ENCODE measurements at regions not wholly inside any gene's neighbourhood (a gene's known extent, or its start where the extent isn't known, plus 50 kb on each side); places are given as distances from the start of the nearest gene placed in this dataset.

- DNase-seq = no peak
Measured at GRCh38 chr3:132189601-132190000, 127.6 kb upstream of the ACP3 start.

DNA sequence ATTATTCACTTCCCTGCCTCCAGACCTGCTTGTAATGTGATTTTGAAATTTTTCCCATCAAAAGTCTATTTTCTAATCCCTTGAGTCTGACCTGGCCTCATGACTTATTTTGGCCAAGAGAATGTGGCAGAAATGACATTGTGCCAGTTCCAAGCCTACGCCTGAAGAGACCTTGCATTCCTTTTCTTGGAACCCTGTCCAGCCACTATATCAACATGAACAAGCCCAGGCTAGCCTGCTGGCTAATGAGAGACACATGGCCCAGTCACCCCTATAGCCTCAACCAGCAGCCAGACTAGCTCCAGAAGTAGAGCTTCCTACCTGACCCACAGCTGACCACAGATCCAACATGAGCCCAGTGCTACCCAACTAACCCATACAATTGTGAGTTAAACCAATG, 121.1 kb upstream of the ACP3 start:
- DNase-seq = no peak

DNA sequence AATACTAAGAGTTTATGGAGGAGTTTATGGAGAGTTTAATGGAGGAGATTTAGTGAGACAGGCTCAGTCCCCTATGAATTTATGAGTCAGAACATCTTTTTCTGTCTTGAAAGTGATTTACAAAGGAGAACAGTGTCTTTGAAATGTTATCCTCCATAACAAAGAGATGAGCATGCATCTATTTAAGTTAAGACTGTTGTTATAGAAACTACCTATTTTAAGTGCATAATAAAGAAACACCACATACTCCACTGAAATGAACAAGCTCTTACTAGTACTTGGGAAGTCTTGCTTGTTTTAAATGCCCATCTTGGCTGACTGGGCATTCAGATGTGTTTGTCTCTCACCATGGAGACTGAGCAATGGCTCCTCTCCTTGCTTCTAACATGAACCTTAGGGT, 118.7 kb upstream of the ACP3 start:
- no peak for DNase-seq

- DNase-seq = no peak
Measured at GRCh38 chr3:132199451-132199850, 117.8 kb upstream of the ACP3 start.

GRCh38 chr3:132202586-132202985, 114.6 kb upstream of the ACP3 start:
- no peak for DNase-seq

DNA sequence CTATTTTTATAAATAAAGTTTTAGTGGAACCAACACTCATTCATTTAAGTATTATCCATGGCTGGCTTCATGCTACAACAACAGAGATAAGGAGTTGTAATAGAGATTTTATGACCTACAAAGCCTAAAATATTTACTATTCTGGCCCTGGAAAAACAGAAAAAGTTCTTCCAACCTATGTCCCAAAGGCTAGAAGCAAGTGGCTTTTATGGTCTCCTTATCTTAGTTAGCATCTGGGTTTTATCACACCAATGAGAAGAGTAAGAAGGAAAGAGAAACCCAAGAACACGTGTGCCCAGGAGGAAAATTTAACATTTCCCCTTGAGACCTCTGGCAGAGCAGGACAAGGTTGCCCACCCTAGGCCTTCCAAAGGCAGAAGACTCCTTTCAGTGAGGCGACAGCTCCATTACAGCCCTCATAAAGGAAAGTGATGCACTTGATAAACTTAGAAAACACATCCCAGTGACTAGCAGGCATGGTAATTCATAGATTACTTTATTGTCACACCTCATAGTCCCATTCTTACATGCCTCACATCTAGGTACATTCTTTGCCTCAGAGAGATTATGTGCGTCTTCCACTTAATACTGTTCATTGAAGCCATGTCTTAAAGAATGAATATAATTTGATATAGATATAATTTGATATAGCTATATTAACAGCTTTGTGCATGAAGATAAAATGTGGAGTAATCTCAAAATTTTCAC, 113.2 kb upstream of the ACP3 start:
- no peak for DNase-seq

- no peak for DNase-seq
Measured at GRCh38 chr3:132205609-132206008, 111.6 kb upstream of the ACP3 start.

- DNase-seq = no peak
Measured at GRCh38 chr3:132209855-132210254, 107.4 kb upstream of the ACP3 start.

DNA sequence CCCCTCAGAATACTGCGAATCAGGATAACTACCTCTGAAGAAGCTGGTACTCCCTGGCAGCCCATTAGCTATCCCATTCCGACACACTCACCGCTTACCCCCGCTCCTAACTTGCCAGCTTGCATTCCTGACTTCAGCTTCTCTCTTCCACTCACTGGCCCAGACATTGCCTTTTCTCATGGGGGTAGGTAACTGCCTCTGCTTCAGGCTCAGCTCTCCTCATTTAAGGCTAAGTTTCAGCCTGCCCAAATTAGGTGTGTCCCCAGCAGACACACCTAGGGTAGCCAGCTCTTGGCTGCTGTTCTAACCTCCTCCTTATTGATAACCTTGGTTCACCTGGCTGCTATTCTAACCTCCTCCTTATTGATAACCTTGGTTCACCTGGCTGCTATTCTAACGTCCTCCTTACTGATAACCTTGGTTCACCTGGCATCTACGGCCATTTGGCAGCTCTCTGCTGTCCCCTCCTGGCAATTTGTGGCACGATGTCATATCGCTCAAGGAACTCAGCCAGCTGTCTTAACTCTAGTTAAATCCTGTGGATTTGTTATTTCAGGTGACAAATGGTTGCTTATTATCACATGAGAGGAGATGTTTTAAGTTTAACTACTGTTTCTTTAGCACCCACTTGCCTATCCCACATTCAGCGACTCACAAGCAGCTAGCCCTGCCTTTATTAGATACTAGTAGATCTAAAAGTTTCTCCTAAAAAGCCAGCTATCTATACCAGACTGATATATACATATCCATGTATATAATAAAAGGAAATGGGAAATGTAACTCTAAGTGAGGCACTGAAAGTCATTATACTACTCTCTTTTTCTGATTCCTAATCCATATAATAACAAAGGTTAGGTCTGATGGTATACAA, 106.5 kb upstream of the ACP3 start:
- DNase-seq = no peak

- DNase-seq = no peak
Measured at GRCh38 chr3:132211896-132212295, 105.3 kb upstream of the ACP3 start.

GRCh38 chr3:132218817-132219755, 98.1 kb upstream of the ACP3 start:
- DNase-seq = no peak

DNA sequence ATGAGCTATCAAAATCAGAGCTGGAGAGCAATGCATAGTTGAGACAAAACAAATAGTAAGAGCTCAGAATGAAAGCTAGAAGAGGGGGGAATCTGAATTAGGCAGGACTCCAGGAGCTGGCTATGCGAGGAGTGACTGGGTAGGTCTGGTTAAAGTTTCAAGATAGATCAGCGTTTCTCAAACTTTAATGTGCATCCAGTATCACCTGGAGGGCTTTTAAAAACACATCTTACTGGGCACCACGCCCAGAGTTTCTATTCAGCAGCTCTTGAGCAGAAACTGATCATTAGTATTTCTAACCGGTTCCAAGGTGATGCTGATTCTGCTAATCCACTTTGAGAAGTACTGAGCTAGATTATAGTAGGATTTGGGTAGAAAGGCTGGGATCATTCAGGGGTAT, 96.2 kb upstream of the ACP3 start:
- no peak for DNase-seq

- peak; percentile 23 for DNase-seq
Measured at GRCh38 chr3:132222868-132223538, 94.2 kb upstream of the ACP3 start.

DNA sequence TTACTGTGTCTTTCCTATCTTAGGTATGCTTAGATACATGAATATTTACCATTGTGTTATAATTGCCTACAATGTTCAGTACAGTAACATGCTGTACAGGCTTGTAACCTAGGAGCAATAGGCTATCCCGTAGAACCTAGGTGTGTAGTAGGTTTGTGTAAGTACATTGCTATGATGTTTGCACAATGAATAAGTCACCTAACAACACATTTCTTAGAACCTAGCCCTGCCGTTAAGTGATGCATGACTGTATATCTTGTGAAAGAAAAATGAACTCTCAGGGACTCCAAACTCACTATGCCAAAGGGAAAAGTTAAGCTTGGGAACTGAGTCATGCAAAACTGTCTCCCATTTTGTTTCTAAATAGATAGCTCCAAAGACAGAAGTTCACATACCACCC, 91.5 kb upstream of the ACP3 start:
- no peak for DNase-seq

GRCh38 chr3:132228923-132229322, 88.3 kb upstream of the ACP3 start:
- DNase-seq = peak; percentile 2

GRCh38 chr3:132229641-132230040, 87.6 kb upstream of the ACP3 start:
- DNase-seq = no peak

GRCh38 chr3:132230156-132231000, 86.8 kb upstream of the ACP3 start:
- DNase-seq = no peak

DNA sequence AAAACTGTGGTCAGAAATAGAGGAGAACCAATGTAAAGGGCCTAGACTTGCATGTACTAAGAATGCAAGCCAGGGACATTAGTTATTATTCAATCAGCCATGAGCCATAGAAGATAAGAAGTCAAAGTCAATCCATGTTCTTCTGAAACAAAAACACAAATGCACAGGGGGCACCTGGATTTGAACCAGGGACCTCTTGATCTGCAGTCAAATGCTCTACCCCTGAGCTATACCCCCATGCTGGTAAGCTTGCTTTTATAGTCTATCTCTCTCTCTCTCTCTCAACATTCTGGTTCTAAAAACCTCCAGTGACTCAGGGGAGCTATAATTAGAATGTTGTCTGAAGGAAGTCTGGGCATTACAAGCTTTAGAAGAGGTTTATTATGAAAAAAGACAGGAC, 85.6 kb upstream of the ACP3 start:
- no peak for DNase-seq

GRCh38 chr3:132232231-132232792, 84.9 kb upstream of the ACP3 start:
- DNase-seq = no peak

- no peak for DNase-seq
Measured at GRCh38 chr3:132236701-132237651, 80.2 kb upstream of the ACP3 start.
